Activated T-helper 17 cell treated with anti-CD3 and anti-CD28 coated beads, Interleukin-2, amount 50 U/mL, for 72 hours (primary cell): ENCODE measurements at regions not wholly inside any gene's neighbourhood (a gene's known extent, or its start where the extent isn't known, plus 50 kb on each side); places are given as distances from the start of the nearest gene placed in this dataset.
A peak's percentile ranks its signal among the peaks of the same experiment; 100 is the strongest.

Experiments used
- ATAC-seq: fragments of 150-1000 bp; cut with Tn5 transposase; replicated peaks from 2 replicates; pipeline ENCODE4 v1.10.0; 2021; ENCODE audit warnings: mild to moderate bottlenecking, moderate library complexity
- H3K27ac Mint-ChIP-seq: one replicate; pipeline ENCODE4 v1.8.0; 2022; ENCODE audit warnings: mixed read lengths
- H3K27me3 Mint-ChIP-seq: one replicate; pipeline ENCODE4 v1.8.0; 2022; ENCODE audit warnings: mixed read lengths
- H3K36me3 Mint-ChIP-seq: one replicate; pipeline ENCODE4 v1.8.0; 2022; ENCODE audit warnings: low read depth, mild to moderate bottlenecking, mixed read lengths
- H3K4me1 Mint-ChIP-seq: one replicate; pipeline ENCODE4 v1.8.0; 2022; ENCODE audit warnings: mixed read lengths
- H3K4me3 Mint-ChIP-seq: one replicate; pipeline ENCODE4 v1.8.0; 2022; ENCODE audit warnings: mild to moderate bottlenecking, mixed read lengths
- H3K9me3 Mint-ChIP-seq: one replicate; pipeline ENCODE4 v1.8.0; 2022; ENCODE audit warnings: mixed read lengths

GRCh38 chr7:26592011-26592410 lies 272.4 kb downstream of the SKAP2 start:
- H3K4me3 Mint-ChIP-seq, result no peak overlapping the region
- no peaks in the 10 kb centered on the region for H3K4me1 Mint-ChIP-seq
- no peaks in the 10 kb centered on the region for H3K36me3 Mint-ChIP-seq
- H3K27me3 Mint-ChIP-seq, result peaks cover 25% of the 10 kb centered on the region
- H3K9me3 Mint-ChIP-seq, result no peaks in the 10 kb centered on the region
- H3K27ac Mint-ChIP-seq, result no peak overlapping the region
- ATAC-seq, result no peak

- no peaks in the 10 kb centered on the region for H3K9me3 Mint-ChIP-seq
- no peaks in the 10 kb centered on the region for H3K36me3 Mint-ChIP-seq
- peaks cover 17% of the 10 kb centered on the region for H3K27me3 Mint-ChIP-seq
- ATAC-seq, result no peak
- H3K4me3 Mint-ChIP-seq, result no peak overlapping the region
- no peaks in the 10 kb centered on the region for H3K4me1 Mint-ChIP-seq
- no peak overlapping the region for H3K27ac Mint-ChIP-seq
Measured at GRCh38 chr7:26593393-26593792, 271.0 kb downstream of the SKAP2 start.

DNA sequence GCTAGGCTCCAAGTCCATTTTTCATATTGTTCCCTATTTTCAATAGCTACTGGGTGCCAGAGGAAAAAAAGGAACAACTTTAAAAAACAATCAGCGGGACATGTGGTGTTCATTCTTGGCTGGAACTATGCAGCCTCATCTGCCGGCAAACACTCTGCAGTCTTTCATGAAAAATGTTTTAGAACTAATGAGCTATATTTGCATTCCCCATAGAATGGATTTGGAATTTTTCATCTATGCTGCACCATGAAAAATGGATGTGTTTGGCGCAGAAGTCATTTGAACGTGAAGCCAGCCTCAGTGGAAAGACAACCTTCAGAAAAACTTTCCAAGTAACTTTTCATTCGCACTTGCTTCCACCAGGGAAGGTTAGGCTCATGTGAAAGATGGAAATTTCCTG lies 270.5 kb downstream of the SKAP2 start:
- no peak for ATAC-seq
- Mint-ChIP-seq H3K36me3 (no peaks in the 10 kb centered on the region), H3K9me3 (no peaks in the 10 kb centered on the region), H3K4me1 (no peaks in the 10 kb centered on the region), H3K4me3 (no peak overlapping the region), H3K27me3 (peaks cover 15% of the 10 kb centered on the region), H3K27ac (no peak overlapping the region)

DNA sequence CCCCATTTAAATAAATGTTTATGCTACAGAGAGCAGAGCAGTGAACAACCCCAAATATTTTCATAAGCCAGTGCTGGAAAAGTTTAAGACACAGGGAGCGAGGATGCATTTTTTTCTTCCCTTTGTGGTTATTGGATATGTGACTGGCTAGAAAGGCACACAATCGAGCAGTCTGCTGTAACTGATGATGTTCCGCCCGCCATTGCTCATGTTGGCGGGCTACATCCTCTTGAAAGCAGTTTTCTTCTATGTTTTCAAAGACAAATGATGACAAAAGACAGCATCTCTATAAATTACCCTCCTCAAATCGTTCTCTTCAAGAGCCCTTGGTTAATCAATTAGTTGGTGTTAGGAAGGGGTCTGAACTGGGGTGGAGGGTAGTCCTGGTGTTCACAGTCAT lies 269.8 kb downstream of the SKAP2 start:
- ATAC-seq, result no peak
- no peaks in the 10 kb centered on the region for H3K36me3 Mint-ChIP-seq
- peaks cover 15% of the 10 kb centered on the region for H3K27me3 Mint-ChIP-seq
- H3K4me1 Mint-ChIP-seq, result no peaks in the 10 kb centered on the region
- no peaks in the 10 kb centered on the region for H3K9me3 Mint-ChIP-seq
- no peak overlapping the region for H3K27ac Mint-ChIP-seq
- H3K4me3 Mint-ChIP-seq, result no peak overlapping the region

DNA sequence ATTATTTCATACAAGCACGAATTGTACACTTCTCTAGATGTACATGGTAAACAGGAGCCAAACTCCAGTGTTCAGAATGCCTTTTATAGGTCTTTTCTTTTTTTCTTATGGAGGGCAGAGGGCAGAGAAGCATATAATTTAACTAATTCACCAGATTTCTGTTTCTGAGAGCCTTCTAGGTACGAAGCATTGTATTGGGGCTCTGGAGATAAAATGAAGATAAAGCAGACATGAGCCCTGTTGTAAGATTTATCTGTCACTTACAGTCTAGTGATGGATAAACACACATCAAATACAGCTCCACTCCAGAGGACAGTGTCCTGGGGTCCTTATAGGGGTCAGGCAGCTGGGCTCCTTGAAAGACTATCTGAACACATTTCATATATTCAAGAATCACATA lies 265.5 kb downstream of the SKAP2 start:
- no peak for ATAC-seq
- H3K4me1 Mint-ChIP-seq, result no peaks in the 10 kb centered on the region
- H3K4me3 Mint-ChIP-seq, result no peak overlapping the region
- no peaks in the 10 kb centered on the region for H3K36me3 Mint-ChIP-seq
- no peaks in the 10 kb centered on the region for H3K9me3 Mint-ChIP-seq
- no peak overlapping the region for H3K27ac Mint-ChIP-seq
- H3K27me3 Mint-ChIP-seq, result peaks cover 3% of the 10 kb centered on the region

GRCh38 chr7:26599982-26600381 lies 264.4 kb downstream of the SKAP2 start:
- Mint-ChIP-seq H3K9me3 (no peaks in the 10 kb centered on the region), H3K4me3 (no peak overlapping the region), H3K36me3 (no peaks in the 10 kb centered on the region), H3K27ac (no peak overlapping the region), H3K4me1 (no peaks in the 10 kb centered on the region), H3K27me3 (peaks cover 8% of the 10 kb centered on the region)
- no peak for ATAC-seq

DNA sequence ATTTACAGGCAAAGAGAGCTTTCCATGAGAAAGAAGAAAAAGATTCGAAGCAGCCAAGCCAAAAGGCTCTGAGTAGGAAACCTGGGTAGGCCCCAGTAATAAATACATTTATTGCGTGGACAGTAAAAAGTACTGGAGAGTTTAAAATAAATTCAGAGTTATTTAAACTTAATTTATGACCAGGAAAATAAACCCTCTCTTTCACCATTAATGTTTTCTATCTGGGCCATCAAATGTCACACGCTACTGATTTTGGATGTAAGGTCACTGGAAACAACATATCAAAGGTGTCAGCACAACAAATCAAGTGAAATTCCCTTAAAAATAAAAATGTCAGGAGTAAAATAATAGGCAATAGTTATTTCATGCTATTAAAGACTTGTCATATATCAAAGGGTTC lies 264.0 kb downstream of the SKAP2 start:
- peaks cover 10% of the 10 kb centered on the region for H3K27me3 Mint-ChIP-seq
- H3K4me1 Mint-ChIP-seq, result no peaks in the 10 kb centered on the region
- no peak for ATAC-seq
- H3K27ac Mint-ChIP-seq, result no peak overlapping the region
- no peaks in the 10 kb centered on the region for H3K9me3 Mint-ChIP-seq
- H3K4me3 Mint-ChIP-seq, result no peak overlapping the region
- no peaks in the 10 kb centered on the region for H3K36me3 Mint-ChIP-seq

GRCh38 chr7:26603631-26604030 lies 260.8 kb downstream of the SKAP2 start:
- Mint-ChIP-seq H3K4me3 (no peak overlapping the region), H3K9me3 (no peaks in the 10 kb centered on the region), H3K4me1 (no peaks in the 10 kb centered on the region), H3K36me3 (no peaks in the 10 kb centered on the region), H3K27ac (no peak overlapping the region), H3K27me3 (peaks cover 19% of the 10 kb centered on the region)
- peak; percentile 23 for ATAC-seq

- Mint-ChIP-seq H3K9me3 (no peaks in the 10 kb centered on the region), H3K27me3 (peaks cover 32% of the 10 kb centered on the region), H3K27ac (no peak overlapping the region), H3K4me1 (no peaks in the 10 kb centered on the region), H3K36me3 (no peaks in the 10 kb centered on the region), H3K4me3 (no peak overlapping the region)
- ATAC-seq, result no peak
Measured at GRCh38 chr7:26608402-26608801, 256.0 kb downstream of the SKAP2 start.

DNA sequence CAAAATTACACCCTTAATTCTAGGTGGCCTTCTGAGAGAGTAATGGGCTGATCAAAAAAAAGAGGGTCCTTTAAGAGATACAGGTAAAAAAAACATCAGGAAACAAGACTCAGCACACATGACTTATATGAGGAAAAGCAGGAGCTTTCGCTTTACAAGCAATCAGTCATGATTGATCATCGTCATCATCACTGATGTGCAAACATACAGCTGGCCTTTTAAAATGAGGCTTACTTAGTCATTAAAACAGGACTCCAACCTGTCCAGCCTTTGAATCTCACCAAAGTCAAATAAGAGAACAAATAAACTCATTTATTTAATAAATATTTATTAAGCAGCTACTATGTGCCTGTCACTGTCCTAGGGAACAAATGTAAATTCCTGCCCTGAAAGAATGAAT lies 255.3 kb downstream of the SKAP2 start:
- Mint-ChIP-seq H3K9me3 (no peaks in the 10 kb centered on the region), H3K36me3 (no peaks in the 10 kb centered on the region), H3K4me1 (no peaks in the 10 kb centered on the region), H3K27me3 (peaks cover 29% of the 10 kb centered on the region), H3K4me3 (no peak overlapping the region), H3K27ac (no peak overlapping the region)
- ATAC-seq, result no peak

DNA sequence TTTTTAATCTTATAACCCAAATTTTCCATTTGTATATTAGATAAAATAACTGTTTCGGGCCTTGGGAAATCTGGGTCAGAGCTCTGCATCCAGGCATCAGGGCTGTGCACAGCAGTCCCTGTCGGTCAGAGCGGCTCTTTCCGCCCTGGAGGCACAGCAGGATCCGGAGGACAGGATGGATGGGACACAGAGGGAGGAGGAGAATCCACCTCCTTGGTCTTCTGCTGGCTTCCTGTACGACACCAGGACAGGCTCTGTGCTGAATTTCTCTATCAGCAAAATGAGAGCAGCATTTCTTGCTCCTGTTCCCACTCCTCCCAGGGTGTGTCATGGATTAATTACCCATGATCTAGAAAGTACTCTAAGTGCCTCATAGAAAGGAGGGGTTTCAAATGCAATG lies 254.9 kb downstream of the SKAP2 start:
- H3K27ac Mint-ChIP-seq, result no peak overlapping the region
- no peak for ATAC-seq

DNA sequence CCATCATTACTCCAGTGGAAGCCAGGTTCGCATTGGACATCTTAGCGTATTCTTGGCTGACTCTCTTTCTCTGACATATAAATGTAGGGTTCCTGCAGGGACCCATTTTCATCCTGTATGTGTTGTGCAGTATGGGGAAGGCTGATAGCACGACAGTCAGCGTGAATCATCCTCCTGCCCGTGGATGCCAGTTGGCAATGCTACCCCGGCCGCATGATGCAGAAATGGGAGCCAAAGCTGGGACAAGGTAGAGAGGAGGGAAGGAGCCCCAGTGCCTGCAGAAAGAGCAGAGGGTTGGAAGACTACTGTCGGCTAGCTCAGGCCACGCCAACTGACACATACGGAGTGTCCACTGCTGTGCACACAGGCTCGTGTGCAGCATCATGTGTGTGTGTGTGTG lies 251.6 kb downstream of the SKAP2 start:
- peaks cover 17% of the 10 kb centered on the region for H3K27me3 Mint-ChIP-seq
- H3K4me1 Mint-ChIP-seq, result no peaks in the 10 kb centered on the region
- ATAC-seq, result no peak
- no peak overlapping the region for H3K4me3 Mint-ChIP-seq
- no peaks in the 10 kb centered on the region for H3K36me3 Mint-ChIP-seq
- no peak overlapping the region for H3K27ac Mint-ChIP-seq
- H3K9me3 Mint-ChIP-seq, result no peaks in the 10 kb centered on the region

More for the DNA sequence above, 254.9 kb downstream of the SKAP2 start:
- Mint-ChIP-seq H3K27me3 (peaks cover 29% of the 10 kb centered on the region), H3K36me3 (no peaks in the 10 kb centered on the region), H3K4me3 (no peak overlapping the region), H3K9me3 (no peaks in the 10 kb centered on the region), H3K4me1 (no peaks in the 10 kb centered on the region)

GRCh38 chr7:26614503-26614902 lies 249.9 kb downstream of the SKAP2 start:
- Mint-ChIP-seq H3K27ac (no peak overlapping the region), H3K4me1 (no peaks in the 10 kb centered on the region), H3K27me3 (peaks cover 17% of the 10 kb centered on the region), H3K9me3 (no peaks in the 10 kb centered on the region), H3K36me3 (no peaks in the 10 kb centered on the region), H3K4me3 (no peak overlapping the region)
- ATAC-seq, result no peak

DNA sequence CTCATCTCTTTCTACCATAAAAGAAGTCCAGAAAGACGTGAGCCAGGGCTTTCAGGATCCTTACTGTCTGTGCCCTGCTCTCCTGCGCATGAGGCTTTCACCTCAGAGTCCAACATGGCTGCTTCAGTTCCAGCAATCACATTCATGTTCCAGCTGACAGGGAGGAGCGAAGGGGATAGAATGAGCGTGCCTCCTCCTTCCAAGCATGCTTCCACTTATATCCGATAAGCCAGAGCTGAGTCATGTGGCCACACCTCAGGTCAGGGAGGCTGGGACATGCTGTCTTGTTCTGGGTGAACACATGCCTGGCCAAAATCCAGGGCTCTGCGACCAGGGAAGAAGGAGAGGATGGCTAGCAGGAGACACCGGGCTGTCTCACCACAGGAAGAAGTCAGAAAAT lies 248.2 kb downstream of the SKAP2 start:
- ATAC-seq, result no peak
- H3K27ac Mint-ChIP-seq, result no peak overlapping the region
- no peaks in the 10 kb centered on the region for H3K36me3 Mint-ChIP-seq
- peaks cover 11% of the 10 kb centered on the region for H3K27me3 Mint-ChIP-seq
- H3K9me3 Mint-ChIP-seq, result no peaks in the 10 kb centered on the region
- H3K4me3 Mint-ChIP-seq, result no peak overlapping the region
- no peaks in the 10 kb centered on the region for H3K4me1 Mint-ChIP-seq

GRCh38 chr7:26617066-26617465 lies 247.3 kb downstream of the SKAP2 start:
- no peaks in the 10 kb centered on the region for H3K36me3 Mint-ChIP-seq
- H3K27me3 Mint-ChIP-seq, result peaks cover 5% of the 10 kb centered on the region
- ATAC-seq, result no peak
- no peak overlapping the region for H3K4me3 Mint-ChIP-seq
- no peaks in the 10 kb centered on the region for H3K9me3 Mint-ChIP-seq
- H3K4me1 Mint-ChIP-seq, result no peaks in the 10 kb centered on the region
- H3K27ac Mint-ChIP-seq, result no peak overlapping the region
